GM19193 (cell line): ENCODE measurements at regions not wholly inside any gene's neighbourhood (a gene's known extent, or its start where the extent isn't known, plus 50 kb on each side); places are given as distances from the start of the nearest gene placed in this dataset.

Experiments used
- POLR2A ChIP-seq: IDR thresholded peaks from 4 replicates; pipeline ENCODE4 v1.6.1; 2011; ENCODE audit not compliant: insufficient read depth, insufficient read length; ENCODE audit errors: extremely low read depth

DNA sequence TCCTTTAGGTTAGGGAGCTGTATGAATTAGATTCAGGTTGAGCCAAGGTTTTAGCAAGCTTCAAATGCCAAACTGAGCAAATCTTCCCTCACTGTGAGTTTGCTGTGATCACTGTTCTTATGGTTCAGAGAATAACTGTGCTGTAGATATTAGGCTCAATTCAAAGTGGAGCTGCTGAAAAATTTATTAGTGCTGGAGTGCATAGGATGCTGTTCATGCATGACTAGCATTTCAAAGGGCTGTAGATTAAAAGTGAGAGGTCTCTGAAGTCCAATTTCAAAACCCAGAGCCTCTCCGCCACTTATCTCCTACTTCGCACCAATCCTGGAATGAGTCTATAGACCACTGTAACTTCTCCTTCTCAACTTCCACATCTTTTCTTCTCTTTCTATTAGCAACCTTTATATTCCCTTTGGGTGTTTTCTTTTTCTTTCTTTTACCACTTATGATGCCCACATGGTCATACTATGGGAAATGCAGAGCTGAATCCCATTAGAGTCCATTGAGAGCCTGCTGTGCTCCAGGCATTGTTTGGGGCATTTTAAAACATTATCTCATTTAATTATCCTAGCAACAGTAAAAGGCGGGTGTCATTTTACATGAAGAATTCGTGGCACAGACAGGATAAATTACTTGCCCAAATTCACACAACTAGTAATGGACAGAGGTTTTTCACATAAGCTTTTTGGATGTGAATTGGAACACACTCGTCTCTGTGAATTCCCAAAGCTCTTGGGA is 77.5 kb upstream of the EEA1 start:
- TF ChIP-seq POLR2A, result no peak

DNA sequence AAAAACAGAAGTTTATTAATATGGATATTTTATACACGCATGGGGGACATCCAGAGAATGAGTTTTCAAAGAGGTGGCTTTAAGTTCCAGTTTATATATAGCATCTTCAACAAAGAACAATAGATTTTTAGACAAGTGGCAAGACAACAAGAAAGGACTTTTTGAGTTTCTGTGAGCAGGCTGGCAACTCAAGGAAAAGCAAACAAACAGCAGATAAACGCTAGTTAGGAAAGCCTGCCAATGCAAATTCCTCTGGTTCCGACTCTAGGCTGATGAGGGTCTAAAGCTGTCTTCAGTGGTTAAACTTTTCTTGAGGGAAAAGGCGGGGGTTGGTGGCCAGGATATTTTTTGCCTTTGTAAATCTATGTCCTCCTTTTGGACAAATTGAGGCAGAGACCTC is 78.4 kb upstream of the EEA1 start:
- TF ChIP-seq POLR2A, result no peak

DNA sequence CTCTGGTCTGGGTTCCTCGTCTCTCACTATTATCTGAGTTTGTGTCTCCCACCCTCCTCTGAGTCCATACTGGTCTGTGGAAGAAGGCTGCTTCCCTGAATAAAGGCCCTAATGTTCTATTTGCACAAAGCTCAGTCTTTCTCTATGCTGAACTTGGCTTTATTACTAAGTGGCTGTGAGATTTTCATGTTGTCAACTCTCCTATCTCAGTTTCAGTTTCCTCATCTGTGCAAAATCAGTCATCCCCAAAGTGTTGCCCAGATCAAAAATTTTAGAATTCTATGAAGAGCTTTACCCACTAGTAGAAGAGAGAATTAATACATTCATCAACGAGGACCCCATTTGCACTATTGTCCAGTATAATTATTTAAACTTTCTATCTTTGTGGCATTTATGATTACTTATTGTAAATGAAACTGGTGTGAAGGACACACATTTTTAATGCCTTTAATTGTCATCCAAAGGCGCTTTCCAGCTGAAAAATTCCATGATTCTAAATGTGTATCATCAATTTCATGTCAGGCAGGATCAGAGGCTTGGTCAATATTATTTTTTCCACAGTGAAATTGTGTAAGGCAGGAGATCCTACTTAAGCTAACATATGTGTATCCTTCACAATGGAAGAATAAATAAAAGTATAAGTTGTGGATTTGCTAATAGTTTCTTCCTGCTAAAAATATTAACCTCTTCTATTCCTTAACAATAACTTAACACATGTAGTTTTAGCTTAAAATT is 79.1 kb upstream of the EEA1 start:
- TF ChIP-seq POLR2A, result no peak

DNA sequence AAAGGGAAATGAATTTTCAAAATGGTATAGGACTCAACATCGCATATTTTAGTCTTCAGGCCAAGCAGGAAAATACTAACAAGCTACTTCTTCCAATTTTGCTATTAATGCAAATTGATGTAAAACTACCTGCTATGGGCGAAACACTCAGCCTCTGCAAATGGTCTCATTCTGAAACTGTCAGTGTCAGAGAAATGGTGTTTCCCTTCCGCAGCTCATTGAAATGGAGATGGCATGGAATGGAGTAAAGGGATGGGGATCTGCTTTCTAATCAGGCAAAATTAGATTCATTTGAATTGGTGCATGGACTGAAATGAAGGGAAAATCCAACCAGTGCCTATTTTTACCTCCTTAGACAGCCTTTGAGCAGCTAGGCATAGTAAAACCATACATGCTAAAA is 80.4 kb upstream of the EEA1 start:
- no peak for TF ChIP-seq POLR2A

DNA sequence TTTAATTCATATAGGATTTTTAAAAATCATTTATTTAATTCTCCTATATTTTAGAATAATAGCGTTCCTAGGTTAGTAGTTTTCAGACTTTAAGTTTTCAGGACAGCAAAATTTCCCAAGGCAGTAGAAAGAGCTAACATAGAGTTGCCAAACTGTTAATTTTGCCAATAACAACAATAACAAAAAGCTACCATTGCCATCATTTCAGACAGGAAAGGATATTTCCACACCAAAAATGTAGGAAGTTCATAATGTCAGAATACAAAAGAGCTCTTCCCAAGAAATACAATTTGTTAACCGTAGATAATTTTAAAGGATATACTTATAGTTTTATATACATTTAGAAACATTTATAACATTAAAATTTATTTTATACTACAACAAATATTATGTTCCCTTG is 81.4 kb upstream of the EEA1 start:
- TF ChIP-seq POLR2A, result no peak

DNA sequence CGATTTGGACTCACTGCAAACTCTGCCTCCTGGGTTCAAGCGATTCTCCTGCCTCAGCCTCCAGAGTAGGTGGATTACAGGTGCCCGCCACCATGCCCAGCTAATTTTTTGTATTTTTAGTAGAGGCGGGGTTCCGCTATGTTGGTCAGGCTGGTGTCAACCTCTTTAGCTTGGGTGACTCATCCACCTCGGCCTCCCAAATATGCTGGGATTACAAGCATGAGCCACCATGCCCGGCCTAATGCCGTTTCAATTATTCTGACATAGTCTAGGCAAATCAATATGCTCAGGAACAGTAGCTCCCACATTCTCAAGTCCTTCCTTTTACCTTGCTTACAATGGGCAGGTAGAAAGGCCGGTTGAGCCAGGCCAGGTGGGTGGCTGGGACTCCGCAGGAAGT is 82.0 kb upstream of the EEA1 start:
- TF ChIP-seq POLR2A, result no peak

DNA sequence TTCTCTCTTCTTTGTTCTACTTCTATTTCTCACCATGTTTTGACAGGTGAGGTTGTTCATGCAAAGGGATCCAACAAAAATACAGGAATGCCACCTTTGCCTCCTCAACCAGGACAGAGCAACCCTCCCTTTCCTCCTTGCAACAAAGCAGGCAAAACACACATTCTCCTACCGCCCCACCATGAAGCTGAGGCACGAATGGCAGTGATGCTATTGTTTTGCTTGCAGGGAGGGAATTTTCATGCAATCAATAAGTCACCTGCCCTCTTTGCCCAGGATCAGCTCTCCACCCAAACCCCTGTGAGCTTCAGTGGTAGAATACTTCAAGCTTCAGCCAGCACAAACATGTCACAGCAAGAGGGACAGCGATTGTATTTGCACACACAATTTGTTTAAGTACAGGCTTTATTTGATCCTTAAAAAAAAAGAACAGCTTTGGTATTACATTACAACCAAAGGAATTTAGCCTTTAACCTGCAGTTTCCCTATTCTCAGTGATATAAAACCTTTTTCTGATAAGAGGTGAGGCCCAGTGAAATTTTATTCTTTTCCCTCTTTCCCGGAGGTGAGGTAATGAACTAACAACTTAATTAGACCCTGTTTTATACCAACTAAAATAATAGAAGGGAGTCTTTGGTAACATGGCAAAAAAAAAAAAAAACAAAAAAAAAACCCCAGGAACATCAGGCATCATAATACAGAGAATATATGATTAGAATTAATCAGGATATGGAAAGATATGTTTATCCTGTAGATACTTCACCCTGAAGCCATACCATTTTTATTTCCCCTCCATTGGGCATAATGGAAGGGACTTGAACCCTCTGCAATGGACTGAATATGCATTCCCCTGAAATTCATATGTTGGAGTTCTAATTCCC is 87.0 kb upstream of the EEA1 start:
- no peak for TF ChIP-seq POLR2A

DNA sequence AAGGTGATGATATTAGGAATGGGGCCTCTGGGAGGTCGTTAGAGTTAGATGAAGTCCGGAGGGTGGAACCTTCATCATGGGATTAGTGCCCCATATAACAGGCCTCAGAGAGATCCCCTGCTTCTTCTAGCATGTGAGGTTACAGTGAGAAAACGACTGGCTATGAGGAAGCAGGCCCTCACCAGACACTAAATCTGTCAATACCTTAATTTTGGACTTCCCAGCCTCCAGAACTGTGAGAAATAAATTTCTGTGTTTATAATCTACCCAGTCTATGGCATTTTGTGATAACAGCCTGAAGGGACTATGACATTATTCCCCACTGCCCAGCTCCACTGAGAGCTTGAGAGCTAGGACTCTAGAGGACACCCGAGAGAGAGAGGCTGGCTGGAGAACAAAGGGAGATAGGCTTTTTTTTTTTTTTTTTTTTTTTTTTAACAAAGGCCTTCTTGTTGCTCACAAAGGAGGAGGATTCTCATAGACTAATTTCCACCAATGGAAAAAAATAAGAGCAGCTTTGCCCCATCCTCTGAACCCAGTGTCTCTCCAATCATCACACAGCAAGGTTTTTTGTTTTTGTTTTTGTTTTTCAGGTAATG is 87.8 kb upstream of the EEA1 start:
- no peak for TF ChIP-seq POLR2A

DNA sequence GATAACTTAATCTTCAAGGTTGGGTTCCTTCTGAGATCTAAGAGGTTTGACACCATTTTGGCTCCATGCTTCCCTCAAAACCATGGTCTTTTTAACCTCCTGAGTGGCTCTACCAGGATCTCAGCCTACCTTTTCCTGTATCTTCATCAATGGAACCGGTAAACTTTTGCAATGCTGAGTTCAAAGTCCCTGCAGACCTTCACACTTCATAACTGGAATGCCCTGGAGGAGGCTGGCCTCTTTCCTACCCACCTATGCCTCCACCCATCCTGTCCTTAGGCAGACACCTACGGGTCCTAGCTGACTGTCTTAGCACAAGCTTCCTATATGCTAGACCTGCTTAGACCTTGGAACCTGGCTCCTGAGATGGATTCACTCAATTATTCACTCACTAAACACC is 89.5 kb upstream of the EEA1 start:
- TF ChIP-seq POLR2A, result no peak

DNA sequence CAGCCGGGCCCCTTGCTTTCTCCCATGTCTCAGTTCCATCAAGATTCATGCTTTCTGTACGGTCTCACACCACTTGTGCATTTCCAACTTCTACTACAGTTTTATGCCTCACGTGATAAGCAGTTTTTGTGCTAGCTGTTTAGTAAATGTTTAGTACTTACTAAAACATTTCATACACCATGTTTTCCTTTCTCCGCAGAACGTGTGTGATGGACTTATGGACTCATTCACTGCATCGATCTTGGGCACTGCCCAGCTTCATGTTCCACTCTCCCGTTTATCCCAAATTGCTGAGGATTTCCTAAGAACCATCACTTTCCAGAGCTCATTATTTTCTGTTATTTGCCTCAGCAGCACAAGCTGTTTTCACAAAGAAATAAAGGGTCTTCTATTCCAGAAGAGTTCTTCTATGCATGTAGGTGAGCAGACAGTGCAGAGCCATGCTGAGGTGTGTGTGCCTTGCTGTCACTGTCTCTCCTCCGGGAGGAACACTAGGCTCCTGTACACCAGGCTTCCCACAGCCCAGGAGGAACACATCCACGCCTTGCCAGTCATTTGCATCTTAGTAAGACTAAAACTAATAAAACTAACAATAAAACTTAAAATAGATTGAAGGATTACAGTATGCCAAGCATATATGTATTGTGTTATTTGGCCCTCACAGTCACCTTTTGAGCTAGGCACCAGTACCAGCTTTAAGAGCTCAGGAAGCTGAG is 90.3 kb upstream of the EEA1 start:
- no peak for TF ChIP-seq POLR2A

DNA sequence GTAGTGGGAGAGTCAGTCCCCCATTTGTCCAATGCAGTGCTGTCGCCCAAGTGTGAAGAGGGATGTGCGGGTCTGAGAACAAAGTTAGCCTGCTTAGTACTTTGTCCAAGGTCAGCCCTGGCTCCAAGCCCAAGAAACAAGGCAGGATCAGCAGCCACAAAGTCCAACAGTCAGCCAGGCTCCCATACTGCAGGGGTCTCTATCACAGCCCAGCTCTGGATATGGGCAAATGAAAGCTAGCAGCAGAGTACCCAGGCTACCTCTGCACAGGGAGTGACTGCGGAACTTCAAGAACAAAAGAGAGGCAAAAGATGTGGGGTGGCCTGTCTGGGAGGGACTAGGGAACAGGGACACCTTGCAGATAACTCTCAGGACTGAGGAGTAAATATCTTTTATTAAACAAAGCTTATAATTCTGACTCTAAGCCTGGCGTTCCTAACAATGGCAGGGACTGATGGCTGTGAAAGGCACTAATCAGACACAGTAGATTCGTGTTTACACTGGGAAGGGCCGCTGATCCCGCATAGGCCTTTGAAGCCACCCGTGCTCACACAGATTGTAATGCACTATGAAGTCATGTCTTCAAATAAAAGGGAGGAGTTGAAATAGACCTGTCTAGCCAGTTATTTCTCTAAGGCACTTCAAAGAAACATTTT is 91.0 kb upstream of the EEA1 start:
- TF ChIP-seq POLR2A, result no peak

DNA sequence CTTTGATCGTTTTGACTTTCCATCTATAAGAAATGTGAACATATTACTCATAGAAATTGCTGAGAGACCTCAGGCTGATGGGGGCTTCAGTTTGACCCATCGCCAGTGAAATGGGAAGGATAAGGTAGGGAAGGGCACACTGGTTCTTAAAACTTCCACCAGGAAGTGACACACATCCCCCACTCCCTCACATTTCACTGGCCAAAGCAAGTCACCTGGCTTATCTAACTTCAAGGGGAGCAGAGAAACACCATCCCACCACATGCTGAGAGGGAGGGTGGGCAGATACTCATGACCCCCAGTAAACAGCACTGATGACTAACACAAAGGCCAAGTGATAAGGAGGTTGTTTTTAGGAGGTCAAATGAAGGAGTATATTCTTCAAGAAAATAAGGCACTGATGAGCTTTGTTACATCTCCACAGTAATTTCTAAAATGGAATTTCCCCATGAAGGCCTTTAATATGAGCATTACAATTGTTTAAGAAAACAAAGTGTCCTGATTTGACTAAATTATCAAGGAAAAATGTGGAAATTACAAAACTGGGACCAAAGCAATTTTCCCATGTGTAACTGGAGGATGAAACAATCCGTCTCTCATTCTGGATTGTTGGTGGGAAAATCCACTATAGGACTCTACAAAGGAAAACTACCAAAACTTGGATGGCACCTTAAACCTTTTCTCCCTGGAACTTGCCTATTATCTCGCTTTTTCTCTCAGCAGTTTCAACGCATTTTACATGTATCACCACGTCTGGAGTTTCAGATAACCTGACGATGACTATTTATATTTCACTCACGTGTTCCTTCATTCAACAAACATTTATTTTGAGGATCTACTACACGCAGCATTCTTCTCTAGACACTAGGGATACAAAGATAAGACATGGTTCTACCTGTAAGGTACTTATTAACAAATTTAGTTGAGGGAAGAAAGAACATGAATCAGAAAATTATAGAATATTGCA is 91.8 kb upstream of the EEA1 start:
- TF ChIP-seq POLR2A, result no peak
